Trophoblast cell (in vitro differentiated cells and primary cell): ENCODE measurements at regions not wholly inside any gene's neighbourhood (a gene's known extent, or its start where the extent isn't known, plus 50 kb on each side); places are given as distances from the start of the nearest gene placed in this dataset.

ENCODE experiments used
- DNase-seq, 2 donors: peaks; one replicate each; pipeline ENCODE4 v3.0.0-alpha.2; 2016
- H2AFZ ChIP-seq: 2 replicates; pipeline ENCODE4 v1.6.1; 2013; ENCODE audit warnings: low read length, moderate library complexity, mild to moderate bottlenecking; ENCODE audit not compliant: insufficient read depth, poor library complexity
- H2AK5ac ChIP-seq: 2 replicates; pipeline ENCODE4 v1.6.1; 2013; ENCODE audit warnings: mild to moderate bottlenecking, low read length
- H2BK120ac ChIP-seq: 2 replicates; pipeline ENCODE4 v1.6.1; 2013; ENCODE audit warnings: low read length, mild to moderate bottlenecking, moderate library complexity; ENCODE audit not compliant: insufficient read depth, poor library complexity
- H2BK12ac ChIP-seq: 2 replicates; pipeline ENCODE4 v1.6.1; 2013; ENCODE audit warnings: mild to moderate bottlenecking, low read length, moderate library complexity
- H2BK5ac ChIP-seq: 2 replicates; pipeline ENCODE4 v1.6.1; 2013; ENCODE audit warnings: low read length, low read depth, moderate library complexity, mild to moderate bottlenecking; ENCODE audit not compliant: poor library complexity
- H3K14ac ChIP-seq: 2 replicates; pipeline ENCODE4 v1.6.1; 2013; ENCODE audit warnings: mild to moderate bottlenecking, low read length
- H3K18ac ChIP-seq: 2 replicates; pipeline ENCODE4 v1.6.1; 2013; ENCODE audit warnings: mild to moderate bottlenecking, low read length
- H3K23ac ChIP-seq: 2 replicates; pipeline ENCODE4 v1.6.1; 2013; ENCODE audit warnings: low read length
- H3K27ac ChIP-seq: 2 replicates; pipeline ENCODE4 v1.5.1; 2013; ENCODE audit warnings: low read depth, mild to moderate bottlenecking, inconsistent platforms, low read length, moderate library complexity
- H3K27me3 ChIP-seq: 2 replicates; pipeline ENCODE4 v1.6.1; 2013; ENCODE audit warnings: inconsistent platforms, mild to moderate bottlenecking, low read length, moderate library complexity; ENCODE audit not compliant: insufficient read depth
- H3K36me3 ChIP-seq, 2 experiments: 1 replicate in 1 of 2; 2 replicates in 1 of 2; pipeline ENCODE4 v1.6.1; 2013; ENCODE audit warnings: low read length in 2 of 2, mild to moderate bottlenecking in 2 of 2, moderate library complexity in 1 of 2; ENCODE audit not compliant: insufficient read depth in 2 of 2, control insufficient read depth in 1 of 2
- H3K4ac ChIP-seq: 2 replicates; pipeline ENCODE4 v1.6.1; 2013; ENCODE audit warnings: low read depth, mild to moderate bottlenecking, low read length, moderate library complexity
- H3K4me1 ChIP-seq, 2 experiments: 1 replicate in 1 of 2; 2 replicates in 1 of 2; pipeline ENCODE4 v1.6.1; 2013; ENCODE audit warnings: low read length in 2 of 2, mild to moderate bottlenecking in 2 of 2, moderate library complexity in 1 of 2; ENCODE audit not compliant: insufficient read depth in 2 of 2, control insufficient read depth in 1 of 2
- H3K4me2 ChIP-seq: 2 replicates; pipeline ENCODE4 v1.6.1; 2013; ENCODE audit warnings: inconsistent platforms, mild to moderate bottlenecking, low read length, moderate library complexity
- H3K4me3 ChIP-seq: 2 replicates; pipeline ENCODE4 v1.5.1; 2013; ENCODE audit warnings: mild to moderate bottlenecking, low read depth, low read length, inconsistent platforms
- H3K79me1 ChIP-seq: one replicate; pipeline ENCODE4 v1.6.1; 2013; ENCODE audit warnings: low read length
- H3K79me2 ChIP-seq: 2 replicates; pipeline ENCODE4 v1.6.1; 2013; ENCODE audit warnings: low read length, mild to moderate bottlenecking; ENCODE audit not compliant: control insufficient read depth, insufficient read depth, poor library complexity
- H3K9ac ChIP-seq: 2 replicates; pipeline ENCODE4 v1.6.1; 2013; ENCODE audit warnings: mild to moderate bottlenecking, low read length
- H3K9me3 ChIP-seq: 2 replicates; pipeline ENCODE4 v1.6.1; 2013; ENCODE audit warnings: low read depth, mild to moderate bottlenecking, control low read depth, inconsistent platforms, low read length; ENCODE audit not compliant: insufficient read depth
- H4K12ac ChIP-seq: 2 replicates; pipeline ENCODE4 v1.6.1; 2013; ENCODE audit warnings: low read depth, mild to moderate bottlenecking, low read length, moderate library complexity
- H4K8ac ChIP-seq: 2 replicates; pipeline ENCODE4 v1.6.1; 2013; ENCODE audit warnings: low read depth, mild to moderate bottlenecking, low read length, moderate library complexity
- H4K91ac ChIP-seq: one replicate; pipeline ENCODE4 v1.6.1; 2013; ENCODE audit warnings: low read depth, mild to moderate bottlenecking, low read length, moderate library complexity
- WGBS: extraction: QIAGEN DNeasy Blood & Tissue Kit; methylation state at CpG from one replicate; pipeline ENCODE4 v1.1.7; 2013; ENCODE audit warnings: missing lambda C conversion rate; ENCODE audit not compliant: insufficient read length, insufficient coverage; ENCODE audit errors: extremely low coverage; 5-methylcytosine and 5-hydroxymethylcytosine counted together

DNA sequence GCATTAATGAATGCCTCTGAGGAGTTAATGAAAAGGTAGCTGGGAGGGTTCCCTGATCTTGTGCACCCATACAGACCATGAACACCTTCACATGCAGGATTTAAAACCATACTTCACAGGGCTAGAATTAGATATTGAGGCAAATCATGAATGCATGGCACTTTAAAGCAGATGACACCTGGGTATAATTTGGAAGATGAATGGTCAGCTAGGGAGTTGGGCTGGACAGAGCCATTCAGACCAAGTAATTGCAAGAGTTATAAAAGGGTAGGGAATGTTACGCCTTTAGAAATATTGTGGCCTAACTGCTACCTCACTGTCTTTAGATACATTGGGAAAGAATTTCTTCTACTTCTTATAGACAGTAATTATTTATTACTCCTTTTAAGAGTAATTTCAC is 89.1 kb upstream of the ZNF827 start:
- no peak for DNase-seq
- Histone ChIP-seq H3K14ac (no peak overlapping the region), H3K4me1 (peaks cover 5 to 11% of the 10 kb centered on the region in 2 experiments), H4K91ac (no peak overlapping the region), H2AFZ (no peak overlapping the region), H3K4me2 (no peak overlapping the region), H2BK120ac (no peak overlapping the region), H3K23ac (no peak overlapping the region), H2AK5ac (no peak overlapping the region), H3K18ac (no peak overlapping the region), H3K9me3 (no peaks in the 10 kb centered on the region), H3K79me1 (peaks cover 4% of the 10 kb centered on the region), H3K36me3 (no peaks in the 10 kb centered on the region), H3K27me3 (no peaks in the 10 kb centered on the region), H4K8ac (no peak overlapping the region), H3K27ac (no peak overlapping the region), H3K79me2 (no peaks in the 10 kb centered on the region), H3K4me3 (no peak overlapping the region), H3K9ac (no peak overlapping the region), H2BK5ac (no peak overlapping the region), H3K4ac (no peak overlapping the region), H4K12ac (no peak overlapping the region), H2BK12ac (no peak overlapping the region)
- no CpG with 5 or more reads among the region's 1 CpG for WGBS

- WGBS, result no CpG with 5 or more reads among the region's 3 CpGs
- no peak overlapping the region for H2BK120ac ChIP-seq
- no peak for DNase-seq
- no peak overlapping the region for H3K18ac ChIP-seq
- H3K4me2 ChIP-seq, result no peak overlapping the region
- H3K14ac ChIP-seq, result no peak overlapping the region
- no peaks in the 10 kb centered on the region for H3K9me3 ChIP-seq
- H4K12ac ChIP-seq, result no peak overlapping the region
- H3K36me3 ChIP-seq, result no peaks in the 10 kb centered on the region
- H3K4me3 ChIP-seq, result no peak overlapping the region
- no peak overlapping the region for H2AFZ ChIP-seq
- H3K27ac ChIP-seq, result no peak overlapping the region
- H2BK5ac ChIP-seq, result no peak overlapping the region
- H3K27me3 ChIP-seq, result no peaks in the 10 kb centered on the region
- no peaks in the 10 kb centered on the region for H3K4me1 ChIP-seq
- H4K91ac ChIP-seq, result no peak overlapping the region
- H3K9ac ChIP-seq, result no peak overlapping the region
- H3K23ac ChIP-seq, result no peak overlapping the region
- no peak overlapping the region for H2BK12ac ChIP-seq
- H2AK5ac ChIP-seq, result no peak overlapping the region
- H4K8ac ChIP-seq, result no peak overlapping the region
- no peak overlapping the region for H3K4ac ChIP-seq
- H3K79me2 ChIP-seq, result no peaks in the 10 kb centered on the region
- H3K79me1 ChIP-seq, result no peaks in the 10 kb centered on the region
Observed at GRCh38 chr4:146023334-146023967, 84.8 kb upstream of the ZNF827 start.

DNA sequence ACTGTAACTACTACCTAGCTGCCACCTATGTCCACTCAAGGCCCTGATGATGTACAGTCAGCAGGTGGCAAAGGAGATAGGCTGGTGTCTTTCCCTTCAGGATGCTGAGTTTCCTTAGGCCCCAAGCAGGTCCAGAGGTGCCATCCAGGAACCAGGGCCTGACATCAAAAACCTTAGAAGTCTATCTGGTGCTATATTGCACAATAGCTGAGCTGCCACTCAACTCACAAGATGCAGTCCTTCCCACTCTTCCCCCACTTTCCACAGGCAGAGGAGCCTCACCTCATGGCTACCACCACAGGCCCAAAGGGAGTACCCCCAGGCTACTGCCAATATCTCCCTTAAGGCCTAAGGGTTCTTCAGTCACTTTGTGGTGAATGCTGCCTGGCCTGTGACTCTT is 83.9 kb upstream of the ZNF827 start:
- Histone ChIP-seq H3K18ac (no peak overlapping the region), H4K91ac (no peak overlapping the region), H3K79me2 (no peaks in the 10 kb centered on the region), H3K4ac (no peak overlapping the region), H3K4me2 (no peak overlapping the region), H3K27ac (no peak overlapping the region), H4K8ac (no peak overlapping the region), H3K14ac (no peak overlapping the region), H2BK12ac (no peak overlapping the region), H2BK5ac (no peak overlapping the region), H2AK5ac (no peak overlapping the region), H2BK120ac (no peak overlapping the region), H3K27me3 (no peaks in the 10 kb centered on the region), H3K4me1 (no peaks in the 10 kb centered on the region), H3K79me1 (no peaks in the 10 kb centered on the region), H2AFZ (no peak overlapping the region), H3K9ac (no peak overlapping the region), H3K36me3 (no peaks in the 10 kb centered on the region), H3K4me3 (no peak overlapping the region), H3K23ac (no peak overlapping the region), H3K9me3 (no peaks in the 10 kb centered on the region), H4K12ac (no peak overlapping the region)
- no peak for DNase-seq

- H3K36me3 ChIP-seq, result no peaks in the 10 kb centered on the region
- H3K23ac ChIP-seq, result no peak overlapping the region
- H4K12ac ChIP-seq, result no peak overlapping the region
- no peaks in the 10 kb centered on the region for H3K4me1 ChIP-seq
- H3K27ac ChIP-seq, result no peak overlapping the region
- H3K9ac ChIP-seq, result no peak overlapping the region
- no peaks in the 10 kb centered on the region for H3K9me3 ChIP-seq
- no peak overlapping the region for H2AK5ac ChIP-seq
- no CpG with 5 or more reads among the region's 1 CpG for WGBS
- H3K79me2 ChIP-seq, result no peaks in the 10 kb centered on the region
- no peaks in the 10 kb centered on the region for H3K79me1 ChIP-seq
- H4K91ac ChIP-seq, result no peak overlapping the region
- H3K18ac ChIP-seq, result no peak overlapping the region
- H2BK5ac ChIP-seq, result no peak overlapping the region
- no peak overlapping the region for H4K8ac ChIP-seq
- H3K27me3 ChIP-seq, result no peaks in the 10 kb centered on the region
- no peak overlapping the region for H3K4ac ChIP-seq
- H2AFZ ChIP-seq, result no peak overlapping the region
- H3K4me2 ChIP-seq, result no peak overlapping the region
- no peak overlapping the region for H2BK120ac ChIP-seq
- H2BK12ac ChIP-seq, result no peak overlapping the region
- no peak for DNase-seq
- H3K14ac ChIP-seq, result no peak overlapping the region
- H3K4me3 ChIP-seq, result no peak overlapping the region
Observed at GRCh38 chr4:146018247-146018646, 79.6 kb upstream of the ZNF827 start.
